ENCODE measurements at regions not wholly inside any gene's neighbourhood (a gene's known extent, or its start where the extent isn't known, plus 50 kb on each side); places are given as distances from the start of the nearest gene placed in this dataset.

DNA sequence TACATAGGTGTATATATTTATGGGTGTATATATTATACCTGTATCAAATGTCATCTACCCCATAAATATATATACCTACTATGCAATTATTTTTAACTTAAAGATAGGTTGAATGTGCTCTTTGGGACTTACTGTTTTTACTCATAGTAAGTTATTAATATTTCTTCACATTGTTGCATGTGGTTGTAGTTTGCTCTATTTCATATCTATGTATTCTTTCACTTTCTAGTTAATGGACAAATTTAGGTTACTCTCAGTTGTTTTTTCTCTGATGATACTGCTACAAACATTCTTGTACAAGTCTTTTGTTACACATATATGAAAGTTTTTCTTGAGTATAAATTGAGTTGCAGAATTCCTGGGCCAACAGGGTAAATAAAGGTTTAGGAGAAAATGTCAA, 601.8 kb upstream of the ID2 start:
- TF ChIP-seq, protein P1, sequence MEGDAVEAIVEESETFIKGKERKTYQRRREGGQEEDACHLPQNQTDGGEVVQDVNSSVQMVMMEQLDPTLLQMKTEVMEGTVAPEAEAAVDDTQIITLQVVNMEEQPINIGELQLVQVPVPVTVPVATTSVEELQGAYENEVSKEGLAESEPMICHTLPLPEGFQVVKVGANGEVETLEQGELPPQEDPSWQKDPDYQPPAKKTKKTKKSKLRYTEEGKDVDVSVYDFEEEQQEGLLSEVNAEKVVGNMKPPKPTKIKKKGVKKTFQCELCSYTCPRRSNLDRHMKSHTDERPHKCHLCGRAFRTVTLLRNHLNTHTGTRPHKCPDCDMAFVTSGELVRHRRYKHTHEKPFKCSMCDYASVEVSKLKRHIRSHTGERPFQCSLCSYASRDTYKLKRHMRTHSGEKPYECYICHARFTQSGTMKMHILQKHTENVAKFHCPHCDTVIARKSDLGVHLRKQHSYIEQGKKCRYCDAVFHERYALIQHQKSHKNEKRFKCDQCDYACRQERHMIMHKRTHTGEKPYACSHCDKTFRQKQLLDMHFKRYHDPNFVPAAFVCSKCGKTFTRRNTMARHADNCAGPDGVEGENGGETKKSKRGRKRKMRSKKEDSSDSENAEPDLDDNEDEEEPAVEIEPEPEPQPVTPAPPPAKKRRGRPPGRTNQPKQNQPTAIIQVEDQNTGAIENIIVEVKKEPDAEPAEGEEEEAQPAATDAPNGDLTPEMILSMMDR (IDR thresholded peaks at IDR 0.05): no peak
- TF ChIP-seq EZH2phosphoT487 (IDR thresholded peaks at IDR 0.05): no peak
